Neural cell (in vitro differentiated cells): ENCODE measurements at regions not wholly inside any gene's neighbourhood (a gene's known extent, or its start where the extent isn't known, plus 50 kb on each side); places are given as distances from the start of the nearest gene placed in this dataset.
"Not testable (repeated sequence)": the region's sequence is repeated elsewhere in the genome, so short reads cannot be mapped to it uniquely, and the experiment has no call there.

ENCODE experiments used
- H2AFZ ChIP-seq: fragments of 200-600, 300-800 bp; sonication (generic), shearing (Covaris generic); 2 replicates; pipeline ENCODE4 v1.6.0; 2014; ENCODE audit warnings: low read depth, mild to moderate bottlenecking, antibody characterized with exemption, low read length, moderate library complexity
- H3F3A ChIP-seq: fragments of 200-600 bp; shearing (Covaris generic); 2 replicates; pipeline ENCODE4 v1.6.1; 2016; ENCODE audit warnings: mild to moderate bottlenecking, moderate library complexity, mixed read lengths, antibody characterized with exemption, low read length; ENCODE audit not compliant: insufficient read depth, poor library complexity, severe bottlenecking
- H3K27ac ChIP-seq: fragments of 200-600, 300-800 bp; sonication (generic), shearing (Covaris generic); 2 replicates; pipeline ENCODE4 v1.5.1; 2014; ENCODE audit warnings: mild to moderate bottlenecking, low read length, moderate library complexity
- H3K27me3 ChIP-seq: fragments of 300-800, 200-600 bp; sonication (generic), shearing (Covaris generic); 2 replicates; pipeline ENCODE4 v1.6.0; 2014; ENCODE audit warnings: mild to moderate bottlenecking, low read depth, low read length, moderate library complexity; ENCODE audit not compliant: insufficient read depth
- H3K36me3 ChIP-seq: fragments of 300-800, 200-600 bp; sonication (generic), shearing (Covaris generic); 2 replicates; pipeline ENCODE4 v1.5.1; 2014; ENCODE audit warnings: mild to moderate bottlenecking, antibody characterized with exemption, low read length, moderate library complexity; ENCODE audit not compliant: insufficient read depth
- H3K4me2 ChIP-seq: fragments of 300-800, 200-600 bp; sonication (generic), shearing (Covaris generic); 2 replicates; pipeline ENCODE4 v1.6.0; 2014; ENCODE audit warnings: mild to moderate bottlenecking, low read length
- H3K4me3 ChIP-seq: fragments of 300-800, 200-600 bp; sonication (generic), shearing (Covaris generic); 2 replicates; pipeline ENCODE4 v1.5.1; 2014; ENCODE audit warnings: mild to moderate bottlenecking, low read length, moderate library complexity
- H3K79me2 ChIP-seq: fragments of 200-600 bp; shearing (Covaris generic); replicated peaks from 2 replicates; pipeline ENCODE4 v1.6.0; 2014; ENCODE audit warnings: mild to moderate bottlenecking, low read length, moderate library complexity; ENCODE audit not compliant: insufficient read depth
- H3K9ac ChIP-seq: fragments of 300-800, 200-600 bp; sonication (generic), shearing (Covaris generic); 2 replicates; pipeline ENCODE4 v1.6.1; 2016; ENCODE audit warnings: mild to moderate bottlenecking, low read length, mixed read lengths
- H3K9me2 ChIP-seq: fragments of 200-600 bp; shearing (Covaris generic); 2 replicates; pipeline ENCODE4 v1.6.1; 2016; ENCODE audit warnings: mild to moderate bottlenecking, low read length, mixed read lengths; ENCODE audit not compliant: insufficient read depth
- H3K9me3 ChIP-seq: fragments of 200-600, 300-800 bp; sonication (generic), shearing (Covaris generic); 2 replicates; pipeline ENCODE4 v1.6.1; 2016; ENCODE audit warnings: mild to moderate bottlenecking, mixed run types, low read length, moderate library complexity, mixed read lengths
- H4K20me1 ChIP-seq: fragments of 200-600 bp; shearing (Covaris generic); 2 replicates; pipeline ENCODE4 v1.6.1; 2016; ENCODE audit warnings: mild to moderate bottlenecking, mixed run types; ENCODE audit not compliant: insufficient read depth
- EP300 ChIP-seq: fragments of 450-650 bp; conservative IDR thresholded peaks from 2 replicates; pipeline ENCODE4 v1.6.1; 2014; ENCODE audit warnings: antibody characterized with exemption, mild to moderate bottlenecking, moderate library complexity; ENCODE audit not compliant: poor library complexity, severe bottlenecking
- EZH2 ChIP-seq: fragments of 200-600, 300-800 bp; shearing (Covaris generic), sonication (generic); IDR thresholded peaks from 2 replicates; pipeline ENCODE4 v1.6.1; 2014; ENCODE audit warnings: antibody characterized with exemption, low read length, borderline replicate concordance, mild to moderate bottlenecking; ENCODE audit not compliant: insufficient read depth, poor library complexity, severe bottlenecking
- MXI1 ChIP-seq: fragments of 450-650 bp; conservative IDR thresholded peaks from 2 replicates; pipeline ENCODE4 v1.6.1; 2014; ENCODE audit warnings: antibody characterized with exemption, mild to moderate bottlenecking; ENCODE audit not compliant: poor library complexity, severe bottlenecking
- POLR2AphosphoS5 ChIP-seq: IDR thresholded peaks from 2 replicates; pipeline ENCODE4 v1.6.1; 2012
- RAD21 ChIP-seq: fragments of 450-650 bp; conservative IDR thresholded peaks from 2 replicates; pipeline ENCODE4 v1.6.1; 2014; ENCODE audit warnings: antibody characterized with exemption, mild to moderate bottlenecking, moderate library complexity
- SMC3 ChIP-seq: fragments of 450-650 bp; conservative IDR thresholded peaks from 2 replicates; pipeline ENCODE4 v1.6.1; 2014; ENCODE audit warnings: antibody characterized with exemption, mild to moderate bottlenecking, moderate library complexity; ENCODE audit not compliant: poor library complexity
- TAF1 ChIP-seq: IDR thresholded peaks from 2 replicates; pipeline ENCODE4 v1.6.1; 2012; ENCODE audit warnings: low read depth
- TF ChIP-seq, protein P1 (sequence below): IDR thresholded peaks from 2 replicates; pipeline ENCODE4 v1.6.1; 2012; ENCODE audit warnings: borderline replicate concordance
- TF ChIP-seq, protein P2 (sequence below): fragments of 450-650 bp; IDR thresholded peaks from 2 replicates; pipeline ENCODE4 v1.5.1; 2014; ENCODE audit warnings: antibody characterized with exemption, mild to moderate bottlenecking, moderate library complexity; ENCODE audit not compliant: poor library complexity, severe bottlenecking

DNA sequence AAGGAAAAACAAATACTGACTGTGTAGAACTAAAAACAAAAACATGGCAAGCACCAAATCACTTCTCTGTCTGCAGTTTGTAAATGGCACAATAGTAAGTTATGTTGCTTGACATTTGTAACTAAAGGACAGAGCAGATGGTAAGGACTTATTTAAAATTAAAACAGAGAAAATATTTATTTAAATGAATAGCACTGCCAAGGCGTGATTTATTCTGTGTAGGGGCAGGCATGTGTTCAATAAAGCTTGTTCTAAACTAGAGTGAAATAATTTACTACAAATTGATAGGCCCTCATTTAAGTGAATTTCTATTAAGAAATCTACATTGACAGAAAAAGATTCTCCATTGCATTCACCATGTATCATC is 231.5 kb downstream of the CYLC2 start:
- Histone ChIP-seq H3K9me2 (no peaks in the 10 kb centered on the region), H2AFZ (no peak overlapping the region), H3K79me2 (no peaks in the 10 kb centered on the region), H3K27ac (no peak overlapping the region), H3K4me2 (no peak overlapping the region), H3F3A (no peaks in the 10 kb centered on the region), H3K27me3 (no peaks in the 10 kb centered on the region), H3K9me3 (no peaks in the 10 kb centered on the region), H3K9ac (no peak overlapping the region), H3K36me3 (no peaks in the 10 kb centered on the region), H3K4me3 (no peak overlapping the region), H4K20me1 (no peaks in the 10 kb centered on the region)
- TF ChIP-seq RAD21, result no peak
- TF ChIP-seq POLR2AphosphoS5, result no peak
- TF ChIP-seq MXI1, result no peak
- no peak for TF ChIP-seq EZH2
- no peak for TF ChIP-seq EP300
- TF ChIP-seq TAF1, result no peak
- TF ChIP-seq, protein P1, sequence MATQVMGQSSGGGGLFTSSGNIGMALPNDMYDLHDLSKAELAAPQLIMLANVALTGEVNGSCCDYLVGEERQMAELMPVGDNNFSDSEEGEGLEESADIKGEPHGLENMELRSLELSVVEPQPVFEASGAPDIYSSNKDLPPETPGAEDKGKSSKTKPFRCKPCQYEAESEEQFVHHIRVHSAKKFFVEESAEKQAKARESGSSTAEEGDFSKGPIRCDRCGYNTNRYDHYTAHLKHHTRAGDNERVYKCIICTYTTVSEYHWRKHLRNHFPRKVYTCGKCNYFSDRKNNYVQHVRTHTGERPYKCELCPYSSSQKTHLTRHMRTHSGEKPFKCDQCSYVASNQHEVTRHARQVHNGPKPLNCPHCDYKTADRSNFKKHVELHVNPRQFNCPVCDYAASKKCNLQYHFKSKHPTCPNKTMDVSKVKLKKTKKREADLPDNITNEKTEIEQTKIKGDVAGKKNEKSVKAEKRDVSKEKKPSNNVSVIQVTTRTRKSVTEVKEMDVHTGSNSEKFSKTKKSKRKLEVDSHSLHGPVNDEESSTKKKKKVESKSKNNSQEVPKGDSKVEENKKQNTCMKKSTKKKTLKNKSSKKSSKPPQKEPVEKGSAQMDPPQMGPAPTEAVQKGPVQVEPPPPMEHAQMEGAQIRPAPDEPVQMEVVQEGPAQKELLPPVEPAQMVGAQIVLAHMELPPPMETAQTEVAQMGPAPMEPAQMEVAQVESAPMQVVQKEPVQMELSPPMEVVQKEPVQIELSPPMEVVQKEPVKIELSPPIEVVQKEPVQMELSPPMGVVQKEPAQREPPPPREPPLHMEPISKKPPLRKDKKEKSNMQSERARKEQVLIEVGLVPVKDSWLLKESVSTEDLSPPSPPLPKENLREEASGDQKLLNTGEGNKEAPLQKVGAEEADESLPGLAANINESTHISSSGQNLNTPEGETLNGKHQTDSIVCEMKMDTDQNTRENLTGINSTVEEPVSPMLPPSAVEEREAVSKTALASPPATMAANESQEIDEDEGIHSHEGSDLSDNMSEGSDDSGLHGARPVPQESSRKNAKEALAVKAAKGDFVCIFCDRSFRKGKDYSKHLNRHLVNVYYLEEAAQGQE, result no peak
- TF ChIP-seq SMC3, result no peak
- TF ChIP-seq, protein P2, sequence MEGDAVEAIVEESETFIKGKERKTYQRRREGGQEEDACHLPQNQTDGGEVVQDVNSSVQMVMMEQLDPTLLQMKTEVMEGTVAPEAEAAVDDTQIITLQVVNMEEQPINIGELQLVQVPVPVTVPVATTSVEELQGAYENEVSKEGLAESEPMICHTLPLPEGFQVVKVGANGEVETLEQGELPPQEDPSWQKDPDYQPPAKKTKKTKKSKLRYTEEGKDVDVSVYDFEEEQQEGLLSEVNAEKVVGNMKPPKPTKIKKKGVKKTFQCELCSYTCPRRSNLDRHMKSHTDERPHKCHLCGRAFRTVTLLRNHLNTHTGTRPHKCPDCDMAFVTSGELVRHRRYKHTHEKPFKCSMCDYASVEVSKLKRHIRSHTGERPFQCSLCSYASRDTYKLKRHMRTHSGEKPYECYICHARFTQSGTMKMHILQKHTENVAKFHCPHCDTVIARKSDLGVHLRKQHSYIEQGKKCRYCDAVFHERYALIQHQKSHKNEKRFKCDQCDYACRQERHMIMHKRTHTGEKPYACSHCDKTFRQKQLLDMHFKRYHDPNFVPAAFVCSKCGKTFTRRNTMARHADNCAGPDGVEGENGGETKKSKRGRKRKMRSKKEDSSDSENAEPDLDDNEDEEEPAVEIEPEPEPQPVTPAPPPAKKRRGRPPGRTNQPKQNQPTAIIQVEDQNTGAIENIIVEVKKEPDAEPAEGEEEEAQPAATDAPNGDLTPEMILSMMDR, result no peak

DNA sequence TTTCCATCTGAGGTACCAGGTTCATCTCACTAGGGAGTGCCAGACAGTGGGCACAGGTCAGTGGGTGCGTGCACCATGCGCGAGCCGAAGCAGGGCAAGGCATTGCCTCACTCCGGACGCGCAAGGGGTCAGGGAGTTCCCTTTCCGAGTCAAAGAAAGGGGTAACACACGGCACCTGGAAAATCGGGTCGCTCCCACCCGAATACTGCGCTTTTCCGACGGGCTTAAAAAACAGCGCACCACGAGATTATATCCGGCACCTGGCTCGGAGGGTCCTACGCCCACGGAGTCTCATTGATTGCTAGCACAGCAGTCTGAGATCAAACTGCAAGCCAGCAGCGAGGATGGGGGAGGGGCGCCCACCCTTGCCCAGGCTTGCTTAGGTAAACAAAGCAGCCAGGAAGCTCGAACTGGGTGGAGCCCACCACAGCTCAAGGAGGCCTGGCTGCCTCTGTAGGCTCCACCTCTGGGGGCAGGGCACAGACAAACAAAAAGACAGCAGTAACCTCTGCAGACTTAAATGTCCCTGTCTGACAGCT is 242.5 kb downstream of the CYLC2 start:
- not testable (repeated sequence) for H3K36me3 ChIP-seq, H3K4me2 ChIP-seq, H3F3A ChIP-seq, H3K4me3 ChIP-seq, H3K9me2 ChIP-seq, H3K79me2 ChIP-seq, H3K27me3 ChIP-seq, H3K9ac ChIP-seq, H2AFZ ChIP-seq, H3K27ac ChIP-seq, H3K9me3 ChIP-seq, H4K20me1 ChIP-seq

DNA sequence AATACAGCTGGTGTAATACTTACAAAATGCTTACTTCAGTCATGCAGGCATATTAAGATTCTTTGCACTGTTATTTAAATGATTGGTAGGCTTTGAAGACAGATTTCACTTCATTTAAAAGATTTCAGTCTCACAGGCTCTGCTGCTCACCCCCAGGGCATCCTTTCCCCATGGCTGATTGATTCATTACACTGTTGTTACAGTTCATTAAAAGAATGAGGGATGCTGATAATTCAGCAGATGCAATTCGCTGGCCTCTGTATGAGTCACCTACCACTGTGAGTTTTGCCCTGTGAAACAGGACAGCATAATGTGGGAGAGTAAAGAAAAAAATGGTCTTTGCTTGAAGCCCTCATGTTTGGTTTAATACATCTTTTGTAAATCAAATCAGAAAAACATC is 246.9 kb downstream of the CYLC2 start:
- Histone ChIP-seq H3K9me3 (no peaks in the 10 kb centered on the region), H3K4me2 (no peak overlapping the region), H3K4me3 (no peak overlapping the region), H3K27ac (no peak overlapping the region), H2AFZ (no peak overlapping the region), H3K27me3 (no peaks in the 10 kb centered on the region), H3K36me3 (no peaks in the 10 kb centered on the region), H3F3A (peaks cover 5% of the 10 kb centered on the region), H3K9ac (no peak overlapping the region), H4K20me1 (no peaks in the 10 kb centered on the region), H3K9me2 (no peaks in the 10 kb centered on the region), H3K79me2 (no peaks in the 10 kb centered on the region)
- TF ChIP-seq, protein P2, result no peak
- TF ChIP-seq SMC3 (no peak), TAF1 (no peak), EP300 (no peak), RAD21 (no peak), MXI1 (no peak), POLR2AphosphoS5 (no peak), EZH2 (no peak)
- TF ChIP-seq, protein P1, result no peak
